Transverse colon (tissue), 3 donors: ENCODE measurements at regions not wholly inside any gene's neighbourhood (a gene's known extent, or its start where the extent isn't known, plus 50 kb on each side); places are given as distances from the start of the nearest gene placed in this dataset.

Source experiments
- POLR2A ChIP-seq: fragments of 450-650 bp; IDR thresholded peaks from one replicate; pipeline ENCODE4 v1.6.1; 2016; ENCODE audit warnings: antibody characterized with exemption, mild to moderate bottlenecking, moderate library complexity
- TF ChIP-seq, protein P1 (sequence below), 5 experiments: fragments of 200-600 bp in 3 of 5; fragments of 450-650 bp in 2 of 5; sonication (generic) in 3 of 5; IDR thresholded peaks; 1 replicate in 2 of 5; 2 replicates in 3 of 5; pipeline ENCODE4 v1.5.1; 2016 to 2017; ENCODE audit warnings: antibody characterized with exemption in 5 of 5, inconsistent platforms in 3 of 5, mild to moderate bottlenecking in 2 of 5, moderate library complexity in 1 of 5

DNA sequence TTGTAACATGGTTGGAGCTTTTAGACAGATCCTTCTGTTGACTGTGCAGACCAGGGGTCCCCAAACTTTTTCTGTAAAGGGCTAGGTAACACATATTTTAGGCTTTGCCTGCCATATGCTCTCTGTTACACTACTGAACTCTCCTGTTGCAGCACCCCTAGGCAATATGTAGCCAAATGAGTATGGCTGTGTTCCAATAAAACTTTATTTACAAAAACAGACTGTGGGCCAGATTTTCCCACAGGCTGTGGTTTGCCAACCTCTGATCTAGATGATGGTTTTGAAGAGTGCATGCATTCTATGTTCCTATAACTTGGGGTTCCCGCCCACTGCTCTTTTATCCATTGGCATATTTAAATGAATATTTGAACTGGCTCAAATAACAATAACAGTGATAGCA, 180.3 kb upstream of the VASH1 start:
- TF ChIP-seq, protein P1, sequence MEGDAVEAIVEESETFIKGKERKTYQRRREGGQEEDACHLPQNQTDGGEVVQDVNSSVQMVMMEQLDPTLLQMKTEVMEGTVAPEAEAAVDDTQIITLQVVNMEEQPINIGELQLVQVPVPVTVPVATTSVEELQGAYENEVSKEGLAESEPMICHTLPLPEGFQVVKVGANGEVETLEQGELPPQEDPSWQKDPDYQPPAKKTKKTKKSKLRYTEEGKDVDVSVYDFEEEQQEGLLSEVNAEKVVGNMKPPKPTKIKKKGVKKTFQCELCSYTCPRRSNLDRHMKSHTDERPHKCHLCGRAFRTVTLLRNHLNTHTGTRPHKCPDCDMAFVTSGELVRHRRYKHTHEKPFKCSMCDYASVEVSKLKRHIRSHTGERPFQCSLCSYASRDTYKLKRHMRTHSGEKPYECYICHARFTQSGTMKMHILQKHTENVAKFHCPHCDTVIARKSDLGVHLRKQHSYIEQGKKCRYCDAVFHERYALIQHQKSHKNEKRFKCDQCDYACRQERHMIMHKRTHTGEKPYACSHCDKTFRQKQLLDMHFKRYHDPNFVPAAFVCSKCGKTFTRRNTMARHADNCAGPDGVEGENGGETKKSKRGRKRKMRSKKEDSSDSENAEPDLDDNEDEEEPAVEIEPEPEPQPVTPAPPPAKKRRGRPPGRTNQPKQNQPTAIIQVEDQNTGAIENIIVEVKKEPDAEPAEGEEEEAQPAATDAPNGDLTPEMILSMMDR (IDR thresholded peaks at IDR 0.05), result no peak
- TF ChIP-seq POLR2A, result no peak
